GM12873 (cell line): ENCODE measurements at regions not wholly inside any gene's neighbourhood (a gene's known extent, or its start where the extent isn't known, plus 50 kb on each side); places are given as distances from the start of the nearest gene placed in this dataset.

ENCODE experiments used
- TF ChIP-seq, protein P1 (sequence below): IDR thresholded peaks from 2 replicates; pipeline ENCODE4 v1.5.1; 2012; ENCODE audit warnings: low read depth, mild to moderate bottlenecking, moderate library complexity, low read length, control low read depth; ENCODE audit not compliant: insufficient read depth; ENCODE audit errors: missing control alignments

DNA sequence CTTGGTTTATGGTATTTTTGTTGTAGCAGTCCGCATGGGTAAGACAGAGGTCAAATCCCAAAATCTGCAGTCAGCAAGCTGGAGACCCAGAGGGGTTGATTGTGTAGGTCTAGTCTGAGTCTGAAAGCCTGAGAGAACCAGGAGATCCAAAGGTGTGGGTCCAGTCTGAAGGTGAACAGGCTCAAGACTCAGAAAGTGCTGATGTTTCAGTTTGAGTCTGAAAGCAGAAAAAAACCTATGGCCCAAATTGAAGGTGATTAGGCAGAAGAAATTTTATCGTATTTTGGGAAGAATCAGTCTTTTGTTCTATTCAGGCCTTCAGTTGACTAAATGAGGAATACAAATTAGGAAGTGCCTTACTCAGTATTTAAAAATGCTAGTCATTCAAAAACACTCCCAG is 807.8 kb upstream of the FOXG1 start:
- TF ChIP-seq, protein P1, sequence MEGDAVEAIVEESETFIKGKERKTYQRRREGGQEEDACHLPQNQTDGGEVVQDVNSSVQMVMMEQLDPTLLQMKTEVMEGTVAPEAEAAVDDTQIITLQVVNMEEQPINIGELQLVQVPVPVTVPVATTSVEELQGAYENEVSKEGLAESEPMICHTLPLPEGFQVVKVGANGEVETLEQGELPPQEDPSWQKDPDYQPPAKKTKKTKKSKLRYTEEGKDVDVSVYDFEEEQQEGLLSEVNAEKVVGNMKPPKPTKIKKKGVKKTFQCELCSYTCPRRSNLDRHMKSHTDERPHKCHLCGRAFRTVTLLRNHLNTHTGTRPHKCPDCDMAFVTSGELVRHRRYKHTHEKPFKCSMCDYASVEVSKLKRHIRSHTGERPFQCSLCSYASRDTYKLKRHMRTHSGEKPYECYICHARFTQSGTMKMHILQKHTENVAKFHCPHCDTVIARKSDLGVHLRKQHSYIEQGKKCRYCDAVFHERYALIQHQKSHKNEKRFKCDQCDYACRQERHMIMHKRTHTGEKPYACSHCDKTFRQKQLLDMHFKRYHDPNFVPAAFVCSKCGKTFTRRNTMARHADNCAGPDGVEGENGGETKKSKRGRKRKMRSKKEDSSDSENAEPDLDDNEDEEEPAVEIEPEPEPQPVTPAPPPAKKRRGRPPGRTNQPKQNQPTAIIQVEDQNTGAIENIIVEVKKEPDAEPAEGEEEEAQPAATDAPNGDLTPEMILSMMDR, result no peak

DNA sequence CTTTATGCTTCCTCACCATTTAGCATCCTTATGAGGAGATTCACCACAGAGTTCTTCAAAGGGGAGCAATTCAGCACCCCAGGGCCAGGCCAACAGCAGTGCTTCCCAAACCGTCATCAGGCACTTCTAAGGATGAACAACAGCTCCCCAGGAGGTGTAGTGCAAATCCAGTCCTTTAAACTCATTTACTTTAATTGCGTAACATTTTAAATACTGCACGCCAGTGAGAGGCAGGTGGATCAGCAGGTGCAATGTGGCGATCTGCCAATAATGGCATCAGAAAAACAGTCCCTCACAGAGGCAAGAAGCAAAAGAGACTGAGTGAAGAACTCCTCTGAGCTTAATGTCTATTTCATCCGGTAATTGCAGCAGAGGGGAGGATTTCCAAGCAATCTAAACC is 770.9 kb upstream of the FOXG1 start:
- TF ChIP-seq, protein P1, result no peak

DNA sequence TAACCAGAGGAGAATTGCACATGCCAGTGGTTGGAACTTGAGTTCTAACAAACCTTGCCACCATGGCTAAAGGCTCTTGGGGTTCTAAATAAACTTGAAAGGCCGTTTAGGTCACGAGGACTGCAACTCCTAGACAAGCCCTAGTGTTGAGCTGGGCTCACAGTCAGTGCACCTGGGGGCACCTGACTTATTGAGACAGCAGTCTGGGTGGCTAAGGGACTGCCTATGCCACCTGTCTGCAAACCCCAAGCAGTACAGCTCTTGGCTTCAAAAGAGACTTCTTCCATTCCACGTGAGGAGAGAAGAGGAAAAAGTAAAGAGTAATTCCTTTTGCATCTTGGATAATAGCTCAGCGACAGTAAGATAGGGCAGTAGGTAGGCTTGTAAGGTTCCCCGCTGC is 765.6 kb upstream of the FOXG1 start:
- TF ChIP-seq, protein P1, result no peak

DNA sequence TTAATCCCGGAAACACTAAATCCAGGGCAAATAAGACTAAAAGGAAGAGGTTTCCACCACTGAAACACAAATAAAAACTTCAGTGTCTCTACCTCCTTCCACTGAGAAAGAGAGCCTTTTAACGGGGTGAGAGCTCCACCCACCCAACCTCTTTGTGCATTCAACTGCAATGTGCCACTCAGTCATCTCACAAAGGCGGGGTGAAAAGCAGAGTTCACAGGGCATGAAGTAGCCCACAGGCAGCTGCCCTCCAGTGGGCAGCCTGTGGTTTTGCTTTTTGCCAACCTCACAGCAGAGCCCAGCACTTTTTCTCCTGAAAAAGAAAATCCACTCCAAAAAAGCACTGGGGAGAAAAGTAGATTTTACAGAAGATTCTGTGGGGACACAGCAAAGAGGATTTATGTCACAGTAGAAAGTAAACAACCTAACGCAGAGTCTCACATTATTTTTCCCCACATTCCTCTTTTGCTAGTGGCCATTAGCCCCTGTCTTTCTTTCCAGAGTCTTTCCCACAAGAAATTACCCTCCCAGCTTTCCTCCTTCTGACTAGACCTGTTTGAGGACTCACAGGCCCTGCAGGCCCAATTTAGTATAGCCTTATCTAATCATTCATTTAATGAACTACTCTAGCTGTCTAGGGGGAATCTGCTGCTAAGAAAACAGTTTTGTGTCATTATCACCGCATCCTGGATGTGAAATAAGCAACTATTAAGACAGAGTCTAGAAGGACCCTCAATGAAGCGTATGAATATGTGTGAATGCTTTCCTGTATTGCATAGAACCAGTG is 753.8 kb upstream of the FOXG1 start:
- TF ChIP-seq, protein P1, result no peak

DNA sequence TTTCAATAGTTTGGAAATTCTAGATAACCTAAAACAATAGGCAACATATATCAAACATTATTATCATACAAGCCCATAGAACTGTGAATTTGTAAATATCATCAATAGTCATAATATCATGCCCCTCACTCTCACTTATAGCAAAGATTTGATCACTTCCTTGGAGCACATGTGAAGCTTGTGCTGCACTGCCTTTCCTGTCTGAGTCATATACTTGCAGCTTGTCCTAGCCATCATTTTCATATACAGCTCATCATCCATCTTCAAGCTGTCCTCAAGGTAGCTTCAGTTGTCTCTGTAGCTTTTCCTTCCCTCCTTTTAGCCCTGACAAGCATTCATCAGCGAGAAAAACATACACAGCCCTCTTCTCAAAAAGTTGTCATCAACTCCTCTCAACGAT is 746.5 kb upstream of the FOXG1 start:
- TF ChIP-seq, protein P1, result no peak

DNA sequence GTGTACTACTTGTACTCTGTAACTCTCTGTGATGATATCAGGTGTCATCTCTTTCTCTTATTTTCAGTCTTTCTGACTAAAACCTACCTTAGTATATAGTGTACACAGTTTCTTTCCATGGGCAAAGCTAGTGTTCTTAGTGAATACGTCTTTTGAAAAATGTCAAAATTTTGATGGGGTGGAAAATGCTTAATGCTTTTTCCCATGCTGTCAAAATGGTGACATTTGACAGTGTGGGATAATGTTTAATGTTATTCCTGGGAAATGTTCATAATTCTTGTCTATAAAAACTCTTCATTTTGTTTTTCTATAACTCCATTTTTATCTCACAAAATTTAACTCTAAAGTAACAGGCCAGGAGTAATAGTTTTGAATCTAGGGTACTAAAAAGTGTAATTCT is 742.7 kb upstream of the FOXG1 start:
- TF ChIP-seq, protein P1, result no peak

DNA sequence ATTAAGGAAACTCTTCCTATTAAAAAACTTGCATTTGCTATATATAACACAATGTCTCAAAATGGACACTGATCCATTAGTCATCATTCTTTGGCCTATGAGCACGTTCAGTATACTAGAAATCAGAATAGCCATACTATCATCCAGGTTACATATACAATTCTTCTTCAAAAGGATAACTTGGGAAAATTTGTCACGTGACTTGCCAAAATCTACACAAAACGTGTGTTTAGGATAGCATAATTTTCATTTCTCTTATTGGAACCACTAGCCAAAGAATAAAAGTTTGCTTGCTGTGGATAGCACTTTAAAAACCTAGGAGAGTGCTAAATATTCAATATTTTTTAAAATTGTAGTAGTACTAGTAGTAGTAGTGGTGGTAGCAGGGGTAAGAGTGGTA is 714.3 kb upstream of the FOXG1 start:
- TF ChIP-seq, protein P1, result no peak
